Prostate gland (tissue), 2 donors: ENCODE measurements at regions not wholly inside any gene's neighbourhood (a gene's known extent, or its start where the extent isn't known, plus 50 kb on each side); places are given as distances from the start of the nearest gene placed in this dataset.

Experiments
- POLR2A ChIP-seq: fragments of 450-650 bp; IDR thresholded peaks from one replicate; pipeline ENCODE4 v1.6.1; 2016; ENCODE audit warnings: antibody characterized with exemption, mild to moderate bottlenecking
- TF ChIP-seq, protein P1 (sequence below), 4 experiments: fragments of 200-600 bp in 2 of 4; fragments of 450-650 bp in 2 of 4; sonication (generic) in 2 of 4; IDR thresholded peaks; 1 replicate in 3 of 4; 2 replicates in 1 of 4; pipeline ENCODE4 v1.5.1; 2016 to 2019; ENCODE audit warnings: antibody characterized with exemption in 4 of 4, mild to moderate bottlenecking in 2 of 4, moderate library complexity in 2 of 4

- TF ChIP-seq, protein P1, sequence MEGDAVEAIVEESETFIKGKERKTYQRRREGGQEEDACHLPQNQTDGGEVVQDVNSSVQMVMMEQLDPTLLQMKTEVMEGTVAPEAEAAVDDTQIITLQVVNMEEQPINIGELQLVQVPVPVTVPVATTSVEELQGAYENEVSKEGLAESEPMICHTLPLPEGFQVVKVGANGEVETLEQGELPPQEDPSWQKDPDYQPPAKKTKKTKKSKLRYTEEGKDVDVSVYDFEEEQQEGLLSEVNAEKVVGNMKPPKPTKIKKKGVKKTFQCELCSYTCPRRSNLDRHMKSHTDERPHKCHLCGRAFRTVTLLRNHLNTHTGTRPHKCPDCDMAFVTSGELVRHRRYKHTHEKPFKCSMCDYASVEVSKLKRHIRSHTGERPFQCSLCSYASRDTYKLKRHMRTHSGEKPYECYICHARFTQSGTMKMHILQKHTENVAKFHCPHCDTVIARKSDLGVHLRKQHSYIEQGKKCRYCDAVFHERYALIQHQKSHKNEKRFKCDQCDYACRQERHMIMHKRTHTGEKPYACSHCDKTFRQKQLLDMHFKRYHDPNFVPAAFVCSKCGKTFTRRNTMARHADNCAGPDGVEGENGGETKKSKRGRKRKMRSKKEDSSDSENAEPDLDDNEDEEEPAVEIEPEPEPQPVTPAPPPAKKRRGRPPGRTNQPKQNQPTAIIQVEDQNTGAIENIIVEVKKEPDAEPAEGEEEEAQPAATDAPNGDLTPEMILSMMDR (IDR thresholded peaks at IDR 0.05) = no peak
- no peak for TF ChIP-seq POLR2A
Measured at GRCh38 chr7:87004956-87005355, 54.5 kb downstream of the ELAPOR2 start.
